Esophagus muscularis mucosa (tissue), 3 donors: ENCODE measurements at regions not wholly inside any gene's neighbourhood (a gene's known extent, or its start where the extent isn't known, plus 50 kb on each side); places are given as distances from the start of the nearest gene placed in this dataset.

Source experiments
- EP300 ChIP-seq: sonication (generic); formaldehyde crosslinking; IDR thresholded peaks from one replicate; pipeline ENCODE4 v1.6.1; 2017; ENCODE audit warnings: antibody characterized with exemption
- TF ChIP-seq, protein P1 (sequence below), 3 experiments: fragments of 200-600 bp in 2 of 3; fragments of 450-650 bp in 1 of 3; sonication (generic) in 2 of 3; IDR thresholded peaks; one replicate each; pipeline ENCODE4 v1.5.1; 2017 to 2019; ENCODE audit warnings: antibody characterized with exemption in 3 of 3, mild to moderate bottlenecking in 2 of 3, moderate library complexity in 1 of 3

DNA sequence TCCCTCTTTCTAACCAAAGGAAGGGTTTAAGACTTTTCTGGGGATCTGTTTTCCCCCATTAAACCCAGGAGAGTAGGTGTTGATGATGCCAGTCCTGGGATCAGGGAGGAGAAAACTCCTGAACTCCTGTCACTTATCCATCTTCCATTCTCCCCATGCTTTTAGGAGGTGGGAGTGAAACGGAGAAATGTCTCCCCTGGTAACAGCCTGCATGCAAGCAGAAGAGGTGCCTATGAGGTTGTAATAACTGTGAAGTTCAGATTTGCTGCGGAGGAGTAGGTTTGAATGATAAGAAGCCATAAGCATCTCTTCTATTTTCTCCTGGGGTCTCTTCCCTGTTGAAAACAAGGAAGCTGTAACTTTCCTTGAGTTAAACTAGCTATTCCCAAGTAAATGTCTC is 150.8 kb downstream of the SLC4A3 start:
- TF ChIP-seq, protein P1, sequence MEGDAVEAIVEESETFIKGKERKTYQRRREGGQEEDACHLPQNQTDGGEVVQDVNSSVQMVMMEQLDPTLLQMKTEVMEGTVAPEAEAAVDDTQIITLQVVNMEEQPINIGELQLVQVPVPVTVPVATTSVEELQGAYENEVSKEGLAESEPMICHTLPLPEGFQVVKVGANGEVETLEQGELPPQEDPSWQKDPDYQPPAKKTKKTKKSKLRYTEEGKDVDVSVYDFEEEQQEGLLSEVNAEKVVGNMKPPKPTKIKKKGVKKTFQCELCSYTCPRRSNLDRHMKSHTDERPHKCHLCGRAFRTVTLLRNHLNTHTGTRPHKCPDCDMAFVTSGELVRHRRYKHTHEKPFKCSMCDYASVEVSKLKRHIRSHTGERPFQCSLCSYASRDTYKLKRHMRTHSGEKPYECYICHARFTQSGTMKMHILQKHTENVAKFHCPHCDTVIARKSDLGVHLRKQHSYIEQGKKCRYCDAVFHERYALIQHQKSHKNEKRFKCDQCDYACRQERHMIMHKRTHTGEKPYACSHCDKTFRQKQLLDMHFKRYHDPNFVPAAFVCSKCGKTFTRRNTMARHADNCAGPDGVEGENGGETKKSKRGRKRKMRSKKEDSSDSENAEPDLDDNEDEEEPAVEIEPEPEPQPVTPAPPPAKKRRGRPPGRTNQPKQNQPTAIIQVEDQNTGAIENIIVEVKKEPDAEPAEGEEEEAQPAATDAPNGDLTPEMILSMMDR (IDR thresholded peaks at IDR 0.05): no peak
- TF ChIP-seq EP300: no peak
